Activated T-cell treated with anti-CD3 and anti-CD28 coated beads, Interleukin-2, amount 50 U/mL, for 4 hours (primary cell): ENCODE measurements at regions not wholly inside any gene's neighbourhood (a gene's known extent, or its start where the extent isn't known, plus 50 kb on each side); places are given as distances from the start of the nearest gene placed in this dataset.
A peak's percentile ranks its signal among the peaks of the same experiment; 100 is the strongest.
"Not testable (repeated sequence)": the region's sequence is repeated elsewhere in the genome, so short reads cannot be mapped to it uniquely, and the experiment has no call there.

ENCODE experiments used
- ATAC-seq, 2 donors: fragments of 200-7000 bp; cut with Tn5 transposase; one replicate each; pipeline ENCODE4 v1.10.0; 2021
- DNase-seq: peaks from one replicate; pipeline ENCODE4 v3.0.0-alpha.2; 2020
- H3K27me3 Mint-ChIP-seq: one replicate; pipeline ENCODE4 v1.8.0; 2021; ENCODE audit warnings: low read depth, mixed read lengths
- H3K36me3 Mint-ChIP-seq: one replicate; pipeline ENCODE4 v1.8.0; 2022; ENCODE audit warnings: mixed read lengths; ENCODE audit not compliant: insufficient read depth
- H3K4me1 Mint-ChIP-seq: one replicate; pipeline ENCODE4 v1.8.0; 2021; ENCODE audit warnings: low read depth, mixed read lengths
- H3K4me3 Mint-ChIP-seq: one replicate; pipeline ENCODE4 v1.8.0; 2021; ENCODE audit warnings: mild to moderate bottlenecking, moderate library complexity, mixed read lengths
- H3K9me3 Mint-ChIP-seq: one replicate; pipeline ENCODE4 v1.8.0; 2021; ENCODE audit warnings: mixed read lengths

DNA sequence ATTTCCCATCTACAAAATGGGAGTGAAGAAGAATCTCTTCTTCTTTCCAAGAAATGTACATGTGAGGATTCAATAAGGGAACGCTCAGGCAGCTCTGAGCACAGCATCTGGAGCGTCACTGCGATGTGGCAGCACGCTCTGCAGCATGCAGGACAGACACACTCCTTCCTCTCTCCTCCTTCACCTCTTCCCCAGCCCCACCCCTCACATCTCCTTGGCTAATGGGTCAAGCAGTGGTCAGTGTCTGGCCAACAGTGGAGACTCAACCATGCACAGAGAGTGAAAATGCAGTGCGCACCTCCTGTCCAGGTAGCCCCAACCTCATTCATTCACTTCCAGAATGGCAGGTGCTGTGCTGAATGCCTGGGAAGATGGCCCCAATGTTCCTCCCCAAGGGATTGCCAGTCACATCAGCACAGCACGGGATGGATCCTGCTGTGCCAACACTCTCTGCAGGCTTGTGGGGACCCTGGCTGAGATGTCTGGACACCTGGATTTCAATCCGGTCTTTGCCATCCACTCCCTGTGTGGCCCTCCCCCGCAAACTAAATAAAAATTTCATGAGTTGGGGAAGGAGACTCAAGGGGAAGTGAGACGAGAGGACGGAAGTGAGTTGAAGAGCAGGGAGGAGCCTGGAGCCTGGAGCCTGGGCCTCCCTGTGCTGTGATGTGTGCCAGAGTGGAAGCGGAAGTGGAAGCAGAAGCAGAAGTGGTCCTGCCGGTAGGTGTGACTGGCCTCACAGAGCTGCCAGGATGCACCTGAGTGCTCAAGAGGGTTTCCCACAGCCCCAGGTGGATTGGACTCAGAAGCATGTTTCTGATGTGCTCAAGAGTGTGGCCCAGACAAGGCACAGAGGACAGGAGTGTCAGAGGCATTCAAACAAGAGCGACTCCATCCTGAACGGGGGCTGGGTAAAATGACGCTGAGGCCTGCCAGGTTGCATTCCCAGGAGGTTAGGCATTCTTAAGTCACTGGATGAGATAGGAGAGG is 163.9 kb downstream of the SMAD6 start:
- ATAC-seq = no peak

GRCh38 chr15:66866656-66867055 is 164.6 kb downstream of the SMAD6 start:
- H3K36me3 Mint-ChIP-seq = no peaks in the 10 kb centered on the region
- no peaks in the 10 kb centered on the region for H3K9me3 Mint-ChIP-seq
- H3K4me3 Mint-ChIP-seq = no peak overlapping the region
- DNase-seq (no peak), ATAC-seq (no peak)
- H3K4me1 Mint-ChIP-seq = peaks cover 9% of the 10 kb centered on the region
- H3K27me3 Mint-ChIP-seq = peaks cover 33% of the 10 kb centered on the region

More for the DNA sequence above, 163.9 kb downstream of the SMAD6 start:
- Mint-ChIP-seq H3K4me1 (peaks cover 9% of the 10 kb centered on the region), H3K9me3 (no peaks in the 10 kb centered on the region), H3K36me3 (no peaks in the 10 kb centered on the region), H3K4me3 (no peak overlapping the region), H3K27me3 (peaks cover 33% of the 10 kb centered on the region)
- no peak for DNase-seq

DNA sequence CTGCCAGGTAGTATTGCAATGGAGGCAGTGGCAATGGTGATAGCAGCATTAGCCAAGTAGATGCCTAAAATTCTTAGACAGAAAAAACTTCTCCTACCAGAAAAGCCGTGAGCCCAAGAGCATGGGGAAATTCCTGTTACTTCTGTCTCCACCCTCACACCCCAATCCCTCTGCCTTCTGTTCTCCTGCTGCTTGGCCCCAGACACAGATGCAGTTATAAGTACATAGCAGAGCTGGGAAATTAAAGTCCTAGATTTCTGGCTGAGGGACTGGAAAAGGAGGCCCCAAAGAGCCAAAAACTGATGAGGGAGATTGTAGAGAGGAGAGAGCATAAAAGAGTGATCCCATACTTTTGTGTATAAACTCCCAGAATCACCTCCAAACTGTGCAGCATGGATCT is 166.9 kb downstream of the SMAD6 start:
- Mint-ChIP-seq H3K9me3 (no peaks in the 10 kb centered on the region), H3K4me1 (peaks cover 4% of the 10 kb centered on the region), H3K36me3 (no peaks in the 10 kb centered on the region), H3K4me3 (no peak overlapping the region), H3K27me3 (peaks cover 23% of the 10 kb centered on the region)
- no peak for DNase-seq
- ATAC-seq = no peak

DNA sequence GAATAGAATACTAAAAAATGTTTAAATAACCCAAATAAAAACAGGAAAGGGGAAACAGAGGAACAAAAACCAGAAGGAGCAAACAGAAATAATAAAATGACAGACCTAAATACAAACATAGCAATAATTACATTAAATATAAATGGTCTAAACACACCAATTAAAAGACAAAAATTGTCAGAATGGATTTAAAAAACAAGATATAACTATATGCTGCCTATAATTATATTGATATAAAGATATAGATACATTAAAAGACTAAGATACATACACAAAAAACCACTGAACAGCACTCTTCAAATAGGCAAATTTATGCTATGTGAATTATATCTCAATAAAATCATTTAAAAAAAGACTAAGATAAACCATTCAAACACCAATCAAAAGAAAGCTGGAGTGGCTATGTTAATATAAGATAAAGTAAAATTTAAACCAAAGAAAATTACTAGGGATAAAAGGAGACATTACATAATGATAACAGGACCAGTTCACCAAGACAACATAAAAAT is 168.9 kb downstream of the SMAD6 start:
- no peak for ATAC-seq
- Mint-ChIP-seq H3K9me3 (no peaks in the 10 kb centered on the region), H3K4me3 (no peak overlapping the region), H3K4me1 (peaks cover 4% of the 10 kb centered on the region), H3K36me3 (no peaks in the 10 kb centered on the region), H3K27me3 (peaks cover 19% of the 10 kb centered on the region)
- no peak for DNase-seq

GRCh38 chr15:66872405-66872804 is 170.4 kb downstream of the SMAD6 start:
- H3K36me3 Mint-ChIP-seq = no peaks in the 10 kb centered on the region
- ATAC-seq = no peak
- H3K4me3 Mint-ChIP-seq = no peak overlapping the region
- H3K9me3 Mint-ChIP-seq = no peaks in the 10 kb centered on the region
- H3K27me3 Mint-ChIP-seq = peaks cover 13% of the 10 kb centered on the region
- no peak for DNase-seq
- no peaks in the 10 kb centered on the region for H3K4me1 Mint-ChIP-seq

DNA sequence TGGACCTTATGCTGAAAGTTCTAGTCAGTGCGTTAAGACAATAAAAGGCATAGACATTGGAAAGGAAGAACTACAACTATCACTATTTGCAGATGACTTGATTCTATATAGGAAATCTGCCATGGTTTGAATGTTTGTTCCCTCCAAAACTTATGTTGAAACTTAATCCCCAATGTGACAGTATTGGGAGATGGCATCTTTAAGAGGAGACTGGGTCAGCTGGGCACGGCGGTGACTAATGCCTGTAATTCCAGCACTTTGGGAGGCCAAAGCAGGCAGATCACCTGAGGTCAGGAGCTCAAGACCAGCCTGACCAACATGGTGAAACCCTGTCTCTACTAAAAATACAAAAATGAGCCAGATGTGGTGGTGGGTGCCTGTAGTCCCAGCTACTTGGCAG is 171.3 kb downstream of the SMAD6 start:
- not testable (repeated sequence) for DNase-seq, H3K4me1 Mint-ChIP-seq, ATAC-seq, H3K4me3 Mint-ChIP-seq, H3K9me3 Mint-ChIP-seq, H3K36me3 Mint-ChIP-seq
- peaks cover 13% of the 10 kb centered on the region for H3K27me3 Mint-ChIP-seq

GRCh38 chr15:66873856-66874255 is 171.8 kb downstream of the SMAD6 start:
- Mint-ChIP-seq H3K4me1 (no peaks in the 10 kb centered on the region), H3K9me3 (no peaks in the 10 kb centered on the region), H3K4me3 (no peak overlapping the region), H3K27me3 (peaks cover 10% of the 10 kb centered on the region), H3K36me3 (no peaks in the 10 kb centered on the region)
- DNase-seq (no peak), ATAC-seq (no peak)

DNA sequence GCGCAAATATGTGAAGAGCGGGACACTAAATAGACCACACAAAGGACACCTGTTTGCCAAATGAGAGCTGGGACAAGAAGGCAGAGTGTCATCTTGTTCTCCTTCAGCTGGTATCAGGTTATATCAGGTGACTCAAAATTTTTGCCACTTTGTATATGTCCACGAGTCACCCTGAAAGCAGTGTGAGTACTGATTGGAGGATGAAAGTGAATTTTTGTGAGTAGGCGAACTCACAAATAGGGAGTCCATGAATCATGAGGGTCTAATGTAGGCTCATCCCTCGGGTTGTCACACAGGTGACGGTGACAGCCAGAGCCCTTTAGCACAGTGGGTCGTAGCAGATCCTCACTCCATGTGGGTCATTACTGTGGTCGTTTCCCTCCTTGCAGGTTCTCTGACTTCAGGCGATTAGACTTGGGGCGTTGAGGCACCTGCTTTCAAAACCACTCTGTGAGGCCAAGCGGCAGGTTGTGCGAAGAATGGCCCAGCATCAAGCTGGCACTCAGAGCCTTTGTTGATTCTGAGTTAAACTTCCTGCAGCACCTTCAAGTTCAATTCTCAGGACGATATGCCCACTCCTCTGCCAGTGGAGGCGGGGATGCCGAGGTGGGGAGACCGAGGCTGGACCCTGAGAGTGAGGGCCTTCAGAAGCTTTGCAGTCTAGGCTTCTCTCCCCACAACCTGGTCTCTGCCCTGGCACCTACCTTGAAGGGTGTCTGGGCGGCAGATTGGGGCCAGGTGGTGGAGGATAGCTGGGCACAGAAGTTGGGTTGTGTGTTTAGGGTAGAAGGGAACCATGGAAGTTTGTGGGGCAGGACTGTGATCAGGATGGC is 173.8 kb downstream of the SMAD6 start:
- ATAC-seq (peak; percentile 46 to 71), DNase-seq (no peak)
- no peaks in the 10 kb centered on the region for H3K36me3 Mint-ChIP-seq
- no peaks in the 10 kb centered on the region for H3K9me3 Mint-ChIP-seq
- H3K27me3 Mint-ChIP-seq = peaks cover 6% of the 10 kb centered on the region
- H3K4me3 Mint-ChIP-seq = no peak overlapping the region
- no peaks in the 10 kb centered on the region for H3K4me1 Mint-ChIP-seq

- ATAC-seq = no peak
- no peak overlapping the region for H3K4me3 Mint-ChIP-seq
- H3K36me3 Mint-ChIP-seq = no peaks in the 10 kb centered on the region
- H3K9me3 Mint-ChIP-seq = no peaks in the 10 kb centered on the region
- no peak for DNase-seq
- H3K27me3 Mint-ChIP-seq = peaks cover 6% of the 10 kb centered on the region
- H3K4me1 Mint-ChIP-seq = no peaks in the 10 kb centered on the region
These were observed 174.3 kb downstream of the SMAD6 start for GRCh38 chr15:66876421-66876730.

DNA sequence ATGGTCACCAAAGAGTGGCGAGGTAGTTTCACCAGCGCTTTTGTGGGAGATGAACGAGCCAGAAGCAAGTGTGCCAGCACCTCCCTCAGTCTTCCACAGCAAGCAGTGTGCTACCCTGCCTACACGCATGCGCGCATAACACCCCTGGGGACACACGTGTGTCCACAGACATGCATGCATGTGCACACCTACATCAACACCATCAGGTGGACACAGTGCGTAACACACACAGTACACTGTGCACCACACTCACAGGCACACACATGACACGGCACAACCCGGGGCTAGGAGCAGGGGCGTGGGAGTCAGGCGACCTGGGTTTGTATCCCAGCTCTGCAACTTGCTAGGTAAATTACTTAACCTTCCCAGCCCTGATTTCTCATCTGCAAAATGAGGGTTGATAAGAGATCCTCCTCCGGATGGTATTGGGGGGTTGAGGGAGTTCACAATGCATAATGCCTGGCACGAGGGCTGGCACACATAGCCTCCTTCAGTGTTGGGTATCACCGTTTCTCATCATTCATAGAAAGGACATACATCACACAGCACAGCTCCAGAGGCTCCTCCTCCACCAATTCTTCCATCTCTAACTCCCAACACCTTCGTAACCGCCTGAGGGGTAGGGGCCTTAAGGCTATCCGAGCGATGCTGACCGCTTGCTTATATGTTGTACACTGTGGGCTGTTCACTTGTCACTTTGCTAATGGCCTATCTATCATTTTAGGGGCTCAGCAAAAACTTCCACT is 174.9 kb downstream of the SMAD6 start:
- H3K27me3 Mint-ChIP-seq = peaks cover 6% of the 10 kb centered on the region
- no peak overlapping the region for H3K4me3 Mint-ChIP-seq
- no peaks in the 10 kb centered on the region for H3K4me1 Mint-ChIP-seq
- no peaks in the 10 kb centered on the region for H3K9me3 Mint-ChIP-seq
- H3K36me3 Mint-ChIP-seq = no peaks in the 10 kb centered on the region
- no peak for ATAC-seq
- no peak for DNase-seq

GRCh38 chr15:66877477-66878271 is 175.6 kb downstream of the SMAD6 start:
- Mint-ChIP-seq H3K4me1 (no peaks in the 10 kb centered on the region), H3K4me3 (no peak overlapping the region), H3K36me3 (no peaks in the 10 kb centered on the region), H3K9me3 (no peaks in the 10 kb centered on the region), H3K27me3 (peaks cover 4% of the 10 kb centered on the region)
- no peak for ATAC-seq
- no peak for DNase-seq

GRCh38 chr15:66878761-66879160 is 176.7 kb downstream of the SMAD6 start:
- DNase-seq (no peak), ATAC-seq (no peak)
- H3K9me3 Mint-ChIP-seq = no peaks in the 10 kb centered on the region
- H3K4me1 Mint-ChIP-seq = no peaks in the 10 kb centered on the region
- H3K27me3 Mint-ChIP-seq = peaks cover 4% of the 10 kb centered on the region
- no peaks in the 10 kb centered on the region for H3K36me3 Mint-ChIP-seq
- H3K4me3 Mint-ChIP-seq = no peak overlapping the region

DNA sequence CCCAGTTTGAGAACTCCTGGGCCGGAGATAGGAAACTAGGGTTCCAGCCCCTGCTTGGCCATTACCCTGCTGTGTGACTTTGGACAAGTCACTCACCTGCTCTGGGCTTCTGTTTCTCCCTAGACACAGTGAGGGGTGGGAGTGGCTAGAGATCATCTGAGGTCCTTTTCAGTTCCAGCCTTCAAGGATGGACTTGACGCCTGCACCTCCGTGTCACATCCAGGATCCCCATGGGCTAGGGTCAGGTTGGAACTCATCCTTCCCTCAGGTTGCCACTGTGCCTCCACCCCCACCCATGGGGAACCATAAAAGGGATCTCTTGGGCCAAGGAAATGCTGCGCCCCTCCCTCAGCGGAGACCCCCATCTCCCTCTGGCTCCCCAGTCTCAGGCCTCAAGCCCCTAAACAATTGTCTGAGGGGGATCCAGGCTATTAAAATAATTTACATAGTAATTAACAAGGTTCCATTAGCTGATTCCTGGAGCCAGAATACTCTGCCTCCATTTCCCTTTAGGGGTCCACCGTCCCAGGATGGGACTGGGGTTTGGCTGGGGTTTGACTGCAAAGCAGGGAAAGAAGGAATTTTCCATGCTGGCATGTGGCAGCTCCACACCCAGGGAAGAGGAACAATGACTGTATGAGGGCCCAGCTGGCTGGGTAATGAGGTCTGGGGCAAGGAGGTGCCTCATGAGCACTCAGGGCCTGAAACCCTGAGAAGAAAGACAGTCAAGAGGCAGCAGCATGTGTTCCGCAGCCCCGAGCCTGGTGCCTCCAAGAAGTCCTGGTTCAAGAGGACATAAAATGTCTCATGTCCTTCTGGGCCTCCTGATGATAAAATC is 177.7 kb downstream of the SMAD6 start:
- Mint-ChIP-seq H3K9me3 (no peaks in the 10 kb centered on the region), H3K36me3 (no peaks in the 10 kb centered on the region), H3K4me1 (no peaks in the 10 kb centered on the region), H3K27me3 (peaks cover 10% of the 10 kb centered on the region), H3K4me3 (no peak overlapping the region)
- no peak for ATAC-seq
- no peak for DNase-seq
